Gastrocnemius medialis (tissue), 4 donors: ENCODE measurements at regions not wholly inside any gene's neighbourhood (a gene's known extent, or its start where the extent isn't known, plus 50 kb on each side); places are given as distances from the start of the nearest gene placed in this dataset.

Experiments used
- POLR2A ChIP-seq, 2 donors: fragments of 450-650 bp; IDR thresholded peaks; one replicate each; pipeline ENCODE4 v1.6.1; 2017; ENCODE audit warnings: antibody characterized with exemption in 2 of 2, mild to moderate bottlenecking in 2 of 2, moderate library complexity in 2 of 2
- TF ChIP-seq, protein P1 (sequence below), 5 experiments: fragments of 450-650 bp in 3 of 5; fragments of 200-600 bp in 2 of 5; sonication (generic) in 2 of 5; IDR thresholded peaks in 4 of 5; conservative IDR thresholded peaks in 1 of 5; 1 replicate in 4 of 5; 2 replicates in 1 of 5; pipeline ENCODE4 v1.5.1; 2016 to 2019; ENCODE audit warnings: antibody characterized with exemption in 5 of 5, mild to moderate bottlenecking in 3 of 5, moderate library complexity in 3 of 5

DNA sequence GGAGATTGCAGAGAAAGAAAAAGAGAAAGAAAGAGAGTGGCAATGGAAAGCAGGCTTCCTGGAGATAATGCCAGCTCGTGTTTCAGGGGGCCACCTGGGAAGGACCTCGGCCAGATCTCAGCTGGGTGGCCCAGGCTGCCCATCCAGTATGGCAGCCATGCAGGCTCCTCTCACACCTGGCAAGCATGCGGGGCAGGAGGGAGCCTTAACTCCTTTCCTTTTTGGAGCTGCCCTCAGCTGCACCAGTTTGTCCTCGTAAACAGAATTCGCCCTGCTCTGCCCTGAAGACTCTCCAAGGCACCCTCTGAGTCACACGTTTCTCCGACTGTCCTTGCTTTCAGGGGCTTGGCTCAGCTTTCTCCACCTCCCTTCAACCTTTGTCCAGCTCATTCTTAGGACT lies 59.5 kb upstream of the IGFBP5 start:
- TF ChIP-seq, protein P1, sequence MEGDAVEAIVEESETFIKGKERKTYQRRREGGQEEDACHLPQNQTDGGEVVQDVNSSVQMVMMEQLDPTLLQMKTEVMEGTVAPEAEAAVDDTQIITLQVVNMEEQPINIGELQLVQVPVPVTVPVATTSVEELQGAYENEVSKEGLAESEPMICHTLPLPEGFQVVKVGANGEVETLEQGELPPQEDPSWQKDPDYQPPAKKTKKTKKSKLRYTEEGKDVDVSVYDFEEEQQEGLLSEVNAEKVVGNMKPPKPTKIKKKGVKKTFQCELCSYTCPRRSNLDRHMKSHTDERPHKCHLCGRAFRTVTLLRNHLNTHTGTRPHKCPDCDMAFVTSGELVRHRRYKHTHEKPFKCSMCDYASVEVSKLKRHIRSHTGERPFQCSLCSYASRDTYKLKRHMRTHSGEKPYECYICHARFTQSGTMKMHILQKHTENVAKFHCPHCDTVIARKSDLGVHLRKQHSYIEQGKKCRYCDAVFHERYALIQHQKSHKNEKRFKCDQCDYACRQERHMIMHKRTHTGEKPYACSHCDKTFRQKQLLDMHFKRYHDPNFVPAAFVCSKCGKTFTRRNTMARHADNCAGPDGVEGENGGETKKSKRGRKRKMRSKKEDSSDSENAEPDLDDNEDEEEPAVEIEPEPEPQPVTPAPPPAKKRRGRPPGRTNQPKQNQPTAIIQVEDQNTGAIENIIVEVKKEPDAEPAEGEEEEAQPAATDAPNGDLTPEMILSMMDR (IDR thresholded peaks at IDR 0.05 in 4 of 5, conservative IDR thresholded peaks at IDR 0.05 in 1 of 5): no peak
- TF ChIP-seq POLR2A (IDR thresholded peaks at IDR 0.05): no peak
